Caco-2 (cell line): ENCODE measurements at regions not wholly inside any gene's neighbourhood (a gene's known extent, or its start where the extent isn't known, plus 50 kb on each side); places are given as distances from the start of the nearest gene placed in this dataset.
A peak's percentile ranks its signal among the peaks of the same experiment; 100 is the strongest.

ENCODE experiments used
- BruUV-seq: library from RNA; stranded (reverse); fragments of 400-500 nt; replicated peaks from 2 replicates; lab custom pipeline; 2021; lab: Mats Ljungman, UMichigan
- CTCF ChIA-PET: fragments of 300-600 bp; sonication (Branson Sonifier 250); formaldehyde crosslinking; loops from one replicate; lab custom pipeline; 2022; ENCODE audit warnings: antibody characterized with exemption; lab: Charles Lee
- POLR2A ChIA-PET: fragments of 300-600 bp; sonication (Branson Sonifier 250); formaldehyde crosslinking; loops from one replicate; lab custom pipeline; 2022; ENCODE audit warnings: antibody characterized with exemption; lab: Charles Lee
- DNase-seq, 2 experiments: peaks; one replicate each; pipeline versions ENCODE4 v3.0.0 to v3.0.0-alpha.2; 2020 to 2022
- H3K27me3 ChIP-seq: replicated peaks from 2 replicates; pipeline ENCODE4 v1.6.0; 2011; ENCODE audit warnings: low read length; ENCODE audit not compliant: control insufficient read depth, insufficient read depth
- H3K36me3 ChIP-seq: 2 replicates; pipeline ENCODE4 v1.5.1; 2011; ENCODE audit warnings: low read length; ENCODE audit not compliant: control insufficient read depth, insufficient read depth
- H3K4me1 ChIP-seq: fragments of 250-450 bp; sonication (Bioruptor Pico); 2 replicates; pipeline ENCODE4 v1.5.1; 2020; ENCODE audit warnings: mild to moderate bottlenecking
- H3K4me3 ChIP-seq: 2 replicates; pipeline ENCODE4 v1.5.1; 2011; ENCODE audit warnings: low read depth, mild to moderate bottlenecking, control low read depth, low read length
- H3K9me3 ChIP-seq: fragments of 250-450 bp; sonication (Bioruptor Pico); 2 replicates; pipeline ENCODE4 v1.5.1; 2020; ENCODE audit warnings: mild to moderate bottlenecking, moderate library complexity
- H3K27ac Mint-ChIP-seq: one replicate; pipeline ENCODE4 v1.8.0; 2022; ENCODE audit warnings: mixed read lengths; ENCODE audit not compliant: unreplicated experiment
- H3K27me3 Mint-ChIP-seq: one replicate; pipeline ENCODE4 v1.8.0; 2022; ENCODE audit warnings: mixed read lengths; ENCODE audit not compliant: insufficient read depth, unreplicated experiment
- H3K36me3 Mint-ChIP-seq: one replicate; pipeline ENCODE4 v1.8.0; 2022; ENCODE audit warnings: mild to moderate bottlenecking, mixed read lengths; ENCODE audit not compliant: insufficient read depth, unreplicated experiment
- H3K4me1 Mint-ChIP-seq: one replicate; pipeline ENCODE4 v1.8.0; 2022; ENCODE audit warnings: low read depth, mixed read lengths; ENCODE audit not compliant: unreplicated experiment
- H3K4me3 Mint-ChIP-seq: one replicate; pipeline ENCODE4 v1.8.0; 2022; ENCODE audit warnings: mild to moderate bottlenecking, moderate library complexity, mixed read lengths; ENCODE audit not compliant: unreplicated experiment
- H3K9me3 Mint-ChIP-seq: one replicate; pipeline ENCODE4 v1.8.0; 2022; ENCODE audit warnings: mixed read lengths; ENCODE audit not compliant: unreplicated experiment
- intact Hi-C: fragments of 100-400 bp; cut with micrococcal nuclease; formaldehyde crosslinking; loops from one replicate; pipeline ENCODE4 v1.10.0; 2022; ENCODE audit not compliant: unreplicated experiment
- TF ChIP-seq, protein P1 (sequence below), 2 experiments: fragments of 200-600 bp in 1 of 2; IDR thresholded peaks; 1 replicate in 1 of 2; 2 replicates in 1 of 2; pipeline versions ENCODE4 v1.5.1 to v1.8.0; 2011 to 2022; ENCODE audit warnings: antibody characterized with exemption in 1 of 2, control low read depth in 1 of 2, inconsistent platforms in 1 of 2, low read depth in 1 of 2, low read length in 1 of 2, mild to moderate bottlenecking in 1 of 2, moderate library complexity in 1 of 2; ENCODE audit not compliant: insufficient read depth in 1 of 2, severe bottlenecking in 1 of 2, unreplicated experiment in 1 of 2

- intact Hi-C loops = no loop called here
- Histone ChIP-seq H3K36me3 (no peaks in the 10 kb centered on the region), H3K27me3 (no peaks in the 10 kb centered on the region), H3K9me3 (no peaks in the 10 kb centered on the region), H3K4me1 (peaks cover 20% of the 10 kb centered on the region), H3K4me3 (no peak overlapping the region)
- no peak for DNase-seq
- Mint-ChIP-seq H3K4me3 (no peak overlapping the region), H3K27me3 (peaks cover 2% of the 10 kb centered on the region), H3K4me1 (peaks cover 7% of the 10 kb centered on the region), H3K9me3 (no peaks in the 10 kb centered on the region), H3K36me3 (no peaks in the 10 kb centered on the region), H3K27ac (peak overlapping the region; percentile 77)
- POLR2A ChIA-PET = no interaction called here
- BruUV-seq = no TSS peak
- CTCF ChIA-PET = interaction anchor here (0.6 kb wide), 1 partner anchor 119 kb away, joined by 3 read pairs; no protein-coding TSS in a partner anchor
- TF ChIP-seq, protein P1, sequence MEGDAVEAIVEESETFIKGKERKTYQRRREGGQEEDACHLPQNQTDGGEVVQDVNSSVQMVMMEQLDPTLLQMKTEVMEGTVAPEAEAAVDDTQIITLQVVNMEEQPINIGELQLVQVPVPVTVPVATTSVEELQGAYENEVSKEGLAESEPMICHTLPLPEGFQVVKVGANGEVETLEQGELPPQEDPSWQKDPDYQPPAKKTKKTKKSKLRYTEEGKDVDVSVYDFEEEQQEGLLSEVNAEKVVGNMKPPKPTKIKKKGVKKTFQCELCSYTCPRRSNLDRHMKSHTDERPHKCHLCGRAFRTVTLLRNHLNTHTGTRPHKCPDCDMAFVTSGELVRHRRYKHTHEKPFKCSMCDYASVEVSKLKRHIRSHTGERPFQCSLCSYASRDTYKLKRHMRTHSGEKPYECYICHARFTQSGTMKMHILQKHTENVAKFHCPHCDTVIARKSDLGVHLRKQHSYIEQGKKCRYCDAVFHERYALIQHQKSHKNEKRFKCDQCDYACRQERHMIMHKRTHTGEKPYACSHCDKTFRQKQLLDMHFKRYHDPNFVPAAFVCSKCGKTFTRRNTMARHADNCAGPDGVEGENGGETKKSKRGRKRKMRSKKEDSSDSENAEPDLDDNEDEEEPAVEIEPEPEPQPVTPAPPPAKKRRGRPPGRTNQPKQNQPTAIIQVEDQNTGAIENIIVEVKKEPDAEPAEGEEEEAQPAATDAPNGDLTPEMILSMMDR (IDR thresholded peaks at IDR 0.05; ENCODE audit: insufficient read depth in 1 of 2, low read depth in 1 of 2, low read length in 1 of 2, severe bottlenecking in 1 of 2, unreplicated experiment in 1 of 2) = no peak
These were observed 55.9 kb downstream of the FAM241B start for GRCh38 chr10:69685802-69686585.

GRCh38 chr10:69686866-69687265, 56.8 kb downstream of the FAM241B start:
- Mint-ChIP-seq H3K27me3 (no peaks in the 10 kb centered on the region), H3K4me3 (no peak overlapping the region), H3K36me3 (no peaks in the 10 kb centered on the region), H3K9me3 (no peaks in the 10 kb centered on the region), H3K27ac (no peak overlapping the region), H3K4me1 (peaks cover 7% of the 10 kb centered on the region)
- ChIA-PET POLR2A (no interaction called here), CTCF (interaction anchor here (0.6 kb wide), 1 partner anchor 118 kb away, joined by 3 read pairs; no protein-coding TSS in a partner anchor)
- intact Hi-C loops = no loop called here
- DNase-seq = peak in 1 of 2 experiments; percentile 24
- H3K36me3 ChIP-seq = no peaks in the 10 kb centered on the region
- TF ChIP-seq, protein P1 (IDR thresholded peaks at IDR 0.05; ENCODE audit: insufficient read depth in 1 of 2, low read depth in 1 of 2, low read length in 1 of 2, severe bottlenecking in 1 of 2, unreplicated experiment in 1 of 2) = no peak
- H3K9me3 ChIP-seq = no peaks in the 10 kb centered on the region
- H3K4me1 ChIP-seq = peaks cover 20% of the 10 kb centered on the region
- H3K4me3 ChIP-seq = no peak overlapping the region
- no TSS peak for BruUV-seq
- no peaks in the 10 kb centered on the region for H3K27me3 ChIP-seq

- BruUV-seq = no TSS peak
- CTCF ChIA-PET = no interaction called here
- no peak overlapping the region for H3K27ac Mint-ChIP-seq
These were observed 57.4 kb downstream of the FAM241B start for GRCh38 chr10:69687426-69687825.

More at GRCh38 chr10:69687426-69687825, 57.4 kb downstream of the FAM241B start:
- H3K4me3 ChIP-seq = no peak overlapping the region
- intact Hi-C loops = no loop called here
- H3K4me1 Mint-ChIP-seq = peaks cover 7% of the 10 kb centered on the region
- peaks cover 20% of the 10 kb centered on the region for H3K4me1 ChIP-seq
- H3K27me3 Mint-ChIP-seq = no peaks in the 10 kb centered on the region
- no peaks in the 10 kb centered on the region for H3K9me3 Mint-ChIP-seq
- H3K36me3 Mint-ChIP-seq = no peaks in the 10 kb centered on the region
- no peaks in the 10 kb centered on the region for H3K36me3 ChIP-seq
- H3K9me3 ChIP-seq = no peaks in the 10 kb centered on the region
- TF ChIP-seq, protein P1 (IDR thresholded peaks at IDR 0.05; ENCODE audit: insufficient read depth in 1 of 2, low read depth in 1 of 2, low read length in 1 of 2, severe bottlenecking in 1 of 2, unreplicated experiment in 1 of 2) = no peak
- no peak overlapping the region for H3K4me3 Mint-ChIP-seq
- POLR2A ChIA-PET = no interaction called here
- no peak for DNase-seq
- H3K27me3 ChIP-seq = no peaks in the 10 kb centered on the region
